Parathyroid adenoma (tissue), 2 donors: ENCODE measurements at regions not wholly inside any gene's neighbourhood (a gene's known extent, or its start where the extent isn't known, plus 50 kb on each side); places are given as distances from the start of the nearest gene placed in this dataset.

ENCODE experiments used
- H2AFZ ChIP-seq: fragments of 300-600 bp; sonication (generic); one replicate; pipeline ENCODE4 v1.7.0; 2017; ENCODE audit warnings: antibody characterized with exemption, mild to moderate bottlenecking
- H3K27ac ChIP-seq: fragments of 300-600 bp; sonication (generic); one replicate; pipeline ENCODE4 v1.7.0; 2017
- H3K27me3 ChIP-seq: fragments of 300-600 bp; sonication (generic); one replicate; pipeline ENCODE4 v1.7.0; 2017; ENCODE audit warnings: low read length; ENCODE audit not compliant: control insufficient read depth, insufficient read depth
- H3K36me3 ChIP-seq: fragments of 300-600 bp; sonication (generic); one replicate; pipeline ENCODE4 v1.7.0; 2017; ENCODE audit warnings: low read length; ENCODE audit not compliant: control insufficient read depth, insufficient read depth
- H3K4me1 ChIP-seq: fragments of 300-600 bp; sonication (generic); one replicate; pipeline ENCODE4 v1.7.0; 2017; ENCODE audit warnings: control low read depth
- H3K4me2 ChIP-seq: fragments of 300-600 bp; sonication (generic); one replicate; pipeline ENCODE4 v1.7.0; 2017; ENCODE audit warnings: low read length
- H3K4me3 ChIP-seq: fragments of 300-600 bp; sonication (generic); one replicate; pipeline ENCODE4 v1.7.0; 2017; ENCODE audit warnings: low read depth, low read length
- H3K79me2 ChIP-seq: fragments of 300-600 bp; sonication (generic); one replicate; pipeline ENCODE4 v1.7.0; 2017; ENCODE audit warnings: control low read depth
- H3K9ac ChIP-seq: fragments of 300-600 bp; sonication (generic); one replicate; pipeline ENCODE4 v1.7.0; 2017; ENCODE audit warnings: mild to moderate bottlenecking
- H3K9me3 ChIP-seq: fragments of 300-600 bp; sonication (generic); one replicate; pipeline ENCODE4 v1.7.0; 2017; ENCODE audit warnings: low read length; ENCODE audit not compliant: control insufficient read depth
- TF ChIP-seq, protein P1 (sequence below): fragments of 300-600 bp; sonication (generic); IDR thresholded peaks from one replicate; pipeline ENCODE4 v1.7.0; 2017; ENCODE audit warnings: antibody characterized with exemption, mild to moderate bottlenecking
- donor health status: primary hyperparathyroidism.

DNA sequence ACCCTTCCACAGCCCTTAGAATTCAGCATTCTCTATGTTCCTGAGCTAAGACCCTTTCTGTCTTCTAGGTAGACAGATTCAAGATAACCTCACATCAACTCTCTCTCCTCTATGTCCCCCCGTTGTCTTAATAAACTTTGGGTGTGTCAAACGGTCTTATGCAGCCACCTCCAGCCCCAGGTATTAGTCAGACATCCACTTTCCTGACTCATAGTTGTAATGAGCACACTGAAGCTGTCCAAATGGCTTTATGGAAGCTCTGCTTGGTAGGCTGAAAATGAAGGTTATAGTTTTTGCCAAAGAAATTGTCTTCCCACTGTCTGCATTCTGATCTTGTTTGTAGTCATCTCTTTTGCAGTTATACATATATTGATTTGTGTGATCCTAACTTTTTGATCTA is 482.0 kb downstream of the RMST start:
- Histone ChIP-seq H3K4me2 (no peak overlapping the region), H3K9me3 (no peaks in the 10 kb centered on the region), H3K27ac (no peak overlapping the region), H3K4me1 (no peaks in the 10 kb centered on the region), H3K27me3 (no peaks in the 10 kb centered on the region), H3K9ac (no peak overlapping the region), H3K36me3 (no peaks in the 10 kb centered on the region), H3K4me3 (no peak overlapping the region), H3K79me2 (no peaks in the 10 kb centered on the region), H2AFZ (no peak overlapping the region)
- TF ChIP-seq, protein P1, sequence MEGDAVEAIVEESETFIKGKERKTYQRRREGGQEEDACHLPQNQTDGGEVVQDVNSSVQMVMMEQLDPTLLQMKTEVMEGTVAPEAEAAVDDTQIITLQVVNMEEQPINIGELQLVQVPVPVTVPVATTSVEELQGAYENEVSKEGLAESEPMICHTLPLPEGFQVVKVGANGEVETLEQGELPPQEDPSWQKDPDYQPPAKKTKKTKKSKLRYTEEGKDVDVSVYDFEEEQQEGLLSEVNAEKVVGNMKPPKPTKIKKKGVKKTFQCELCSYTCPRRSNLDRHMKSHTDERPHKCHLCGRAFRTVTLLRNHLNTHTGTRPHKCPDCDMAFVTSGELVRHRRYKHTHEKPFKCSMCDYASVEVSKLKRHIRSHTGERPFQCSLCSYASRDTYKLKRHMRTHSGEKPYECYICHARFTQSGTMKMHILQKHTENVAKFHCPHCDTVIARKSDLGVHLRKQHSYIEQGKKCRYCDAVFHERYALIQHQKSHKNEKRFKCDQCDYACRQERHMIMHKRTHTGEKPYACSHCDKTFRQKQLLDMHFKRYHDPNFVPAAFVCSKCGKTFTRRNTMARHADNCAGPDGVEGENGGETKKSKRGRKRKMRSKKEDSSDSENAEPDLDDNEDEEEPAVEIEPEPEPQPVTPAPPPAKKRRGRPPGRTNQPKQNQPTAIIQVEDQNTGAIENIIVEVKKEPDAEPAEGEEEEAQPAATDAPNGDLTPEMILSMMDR, result no peak

DNA sequence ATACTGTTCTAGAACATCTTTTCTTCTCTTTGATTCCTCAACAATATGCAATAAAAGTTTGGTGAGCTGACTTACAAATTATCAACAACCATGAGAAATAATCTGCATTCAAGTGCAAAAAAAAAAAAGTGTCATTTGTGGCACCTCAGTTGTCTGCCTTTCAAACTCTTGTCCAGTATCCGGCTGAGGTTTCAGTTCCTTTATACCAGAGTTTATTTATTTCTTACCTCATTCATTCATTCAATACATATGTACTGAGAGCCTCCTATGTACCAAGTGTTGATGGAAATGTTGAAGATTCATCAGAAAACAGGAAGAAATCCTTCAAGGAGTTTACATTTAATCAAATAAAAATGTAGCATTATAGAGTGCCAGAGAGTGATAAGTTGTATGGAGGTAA is 484.1 kb downstream of the RMST start:
- H2AFZ ChIP-seq, result no peak overlapping the region
- no peak overlapping the region for H3K9ac ChIP-seq
- H3K4me1 ChIP-seq, result no peaks in the 10 kb centered on the region
- no peak overlapping the region for H3K4me2 ChIP-seq
- no peaks in the 10 kb centered on the region for H3K9me3 ChIP-seq
- H3K4me3 ChIP-seq, result no peak overlapping the region
- no peaks in the 10 kb centered on the region for H3K27me3 ChIP-seq
- TF ChIP-seq, protein P1, result no peak
- H3K27ac ChIP-seq, result no peak overlapping the region
- H3K36me3 ChIP-seq, result no peaks in the 10 kb centered on the region
- H3K79me2 ChIP-seq, result no peaks in the 10 kb centered on the region

DNA sequence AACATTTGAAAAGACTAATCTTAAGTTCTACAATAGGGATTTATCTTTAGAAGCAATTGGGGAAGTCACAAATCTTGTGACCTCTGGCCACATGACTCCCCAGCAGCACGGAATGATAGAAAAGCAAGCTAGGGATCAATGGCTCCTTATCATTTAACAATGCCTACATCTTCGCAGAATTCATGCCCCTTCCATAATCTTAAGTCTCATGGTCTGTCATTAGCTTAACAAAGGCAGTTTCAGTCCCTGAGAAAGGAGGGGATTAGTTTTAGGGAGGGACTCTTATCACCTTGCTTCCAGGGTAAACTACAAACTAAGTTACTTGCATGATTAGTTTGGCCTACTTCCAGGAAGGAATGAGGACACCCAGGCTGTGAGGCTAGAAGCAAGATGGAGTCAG is 486.0 kb downstream of the RMST start:
- Histone ChIP-seq H2AFZ (no peak overlapping the region), H3K4me3 (no peak overlapping the region), H3K79me2 (no peaks in the 10 kb centered on the region), H3K4me1 (no peaks in the 10 kb centered on the region), H3K36me3 (no peaks in the 10 kb centered on the region), H3K9ac (no peak overlapping the region), H3K4me2 (no peak overlapping the region), H3K9me3 (no peaks in the 10 kb centered on the region), H3K27me3 (no peaks in the 10 kb centered on the region), H3K27ac (no peak overlapping the region)
- TF ChIP-seq, protein P1, result no peak

DNA sequence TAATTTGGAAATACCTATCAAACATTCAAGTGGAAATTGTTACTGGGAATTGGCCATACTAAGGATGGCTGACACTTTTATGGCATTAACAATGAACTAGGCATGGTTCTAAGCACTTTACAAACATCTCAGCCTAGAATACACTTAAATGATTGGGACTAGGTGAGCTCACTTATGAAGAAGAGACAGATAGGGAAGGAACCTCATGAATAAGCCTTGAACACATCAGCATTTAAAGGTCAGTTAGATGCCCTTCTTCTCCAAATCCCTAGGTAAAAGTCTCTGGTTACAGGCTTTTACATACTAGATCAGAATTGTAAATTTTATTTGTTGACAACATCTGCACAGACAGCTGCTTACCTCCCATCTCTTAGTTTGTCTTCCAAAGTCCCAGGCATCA is 488.6 kb downstream of the RMST start:
- Histone ChIP-seq H3K79me2 (no peaks in the 10 kb centered on the region), H3K9me3 (no peaks in the 10 kb centered on the region), H3K4me3 (no peak overlapping the region), H3K9ac (no peak overlapping the region), H3K27me3 (no peaks in the 10 kb centered on the region), H3K36me3 (no peaks in the 10 kb centered on the region), H3K4me2 (no peak overlapping the region), H3K4me1 (no peaks in the 10 kb centered on the region), H2AFZ (no peak overlapping the region), H3K27ac (no peak overlapping the region)
- TF ChIP-seq, protein P1, result no peak

DNA sequence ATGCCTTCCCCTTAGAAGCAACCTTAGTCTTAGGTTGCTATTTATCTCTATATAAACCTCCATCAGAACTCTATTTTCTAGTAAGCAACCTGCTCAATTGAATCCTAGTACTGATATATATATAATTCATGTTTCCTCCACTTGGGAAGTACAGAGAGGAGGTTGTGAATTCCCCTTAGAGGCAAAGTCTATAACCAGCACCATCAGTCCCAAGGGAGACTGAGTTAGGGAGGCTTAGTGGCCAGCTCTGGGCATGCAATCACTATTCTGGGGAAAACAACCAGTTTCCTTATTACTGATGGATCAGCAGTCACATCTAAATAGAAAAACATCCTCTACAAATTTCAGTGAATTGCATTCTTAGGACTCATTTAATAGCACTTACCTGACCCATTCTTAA is 489.1 kb downstream of the RMST start:
- no peaks in the 10 kb centered on the region for H3K27me3 ChIP-seq
- H3K4me2 ChIP-seq, result no peak overlapping the region
- no peak overlapping the region for H2AFZ ChIP-seq
- no peak overlapping the region for H3K27ac ChIP-seq
- H3K36me3 ChIP-seq, result no peaks in the 10 kb centered on the region
- no peaks in the 10 kb centered on the region for H3K79me2 ChIP-seq
- no peak overlapping the region for H3K4me3 ChIP-seq
- no peaks in the 10 kb centered on the region for H3K9me3 ChIP-seq
- no peak overlapping the region for H3K9ac ChIP-seq
- no peaks in the 10 kb centered on the region for H3K4me1 ChIP-seq
- TF ChIP-seq, protein P1, result no peak
